Keratinocyte (primary cell): ENCODE measurements at regions not wholly inside any gene's neighbourhood (a gene's known extent, or its start where the extent isn't known, plus 50 kb on each side); places are given as distances from the start of the nearest gene placed in this dataset.

ENCODE experiments used
- EZH2 ChIP-seq: IDR thresholded peaks from one replicate; pipeline ENCODE4 v1.6.1; 2012; ENCODE audit warnings: inconsistent platforms, mild to moderate bottlenecking, low read length, moderate library complexity
- TF ChIP-seq, protein P1 (sequence below), 3 experiments: IDR thresholded peaks in 1 of 3; conservative IDR thresholded peaks in 1 of 3; optimal IDR thresholded peaks in 1 of 3; 2 replicates in 2 of 3; 3 replicates in 1 of 3; pipeline versions ENCODE3 to v1.5.1; 2011; ENCODE audit warnings: low read length in 3 of 3, mild to moderate bottlenecking in 3 of 3, moderate library complexity in 2 of 3, control low read depth in 1 of 3, inconsistent platforms in 1 of 3; ENCODE audit not compliant: insufficient read depth in 2 of 3; ENCODE audit errors: extremely low read depth in 1 of 3

DNA sequence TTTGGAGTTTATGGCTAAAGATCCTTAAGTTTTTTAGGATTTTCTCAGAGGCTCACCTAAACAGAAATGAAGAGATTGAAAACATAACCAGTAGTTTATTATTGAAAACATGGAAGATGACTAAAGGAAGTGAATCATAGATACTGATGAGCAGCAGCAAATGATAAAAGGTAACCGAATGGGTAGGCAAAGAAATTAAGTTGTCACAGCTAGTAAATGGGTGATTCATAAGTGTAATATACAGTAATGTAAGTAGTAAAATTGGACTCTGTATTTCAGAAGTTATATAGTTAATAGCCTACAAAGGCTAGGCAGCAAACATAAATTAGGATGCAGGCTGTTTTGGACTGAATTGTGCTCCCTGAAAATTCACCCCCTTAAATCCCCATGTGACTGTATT is 59.0 kb upstream of the ADGRA3 start:
- TF ChIP-seq, protein P1, sequence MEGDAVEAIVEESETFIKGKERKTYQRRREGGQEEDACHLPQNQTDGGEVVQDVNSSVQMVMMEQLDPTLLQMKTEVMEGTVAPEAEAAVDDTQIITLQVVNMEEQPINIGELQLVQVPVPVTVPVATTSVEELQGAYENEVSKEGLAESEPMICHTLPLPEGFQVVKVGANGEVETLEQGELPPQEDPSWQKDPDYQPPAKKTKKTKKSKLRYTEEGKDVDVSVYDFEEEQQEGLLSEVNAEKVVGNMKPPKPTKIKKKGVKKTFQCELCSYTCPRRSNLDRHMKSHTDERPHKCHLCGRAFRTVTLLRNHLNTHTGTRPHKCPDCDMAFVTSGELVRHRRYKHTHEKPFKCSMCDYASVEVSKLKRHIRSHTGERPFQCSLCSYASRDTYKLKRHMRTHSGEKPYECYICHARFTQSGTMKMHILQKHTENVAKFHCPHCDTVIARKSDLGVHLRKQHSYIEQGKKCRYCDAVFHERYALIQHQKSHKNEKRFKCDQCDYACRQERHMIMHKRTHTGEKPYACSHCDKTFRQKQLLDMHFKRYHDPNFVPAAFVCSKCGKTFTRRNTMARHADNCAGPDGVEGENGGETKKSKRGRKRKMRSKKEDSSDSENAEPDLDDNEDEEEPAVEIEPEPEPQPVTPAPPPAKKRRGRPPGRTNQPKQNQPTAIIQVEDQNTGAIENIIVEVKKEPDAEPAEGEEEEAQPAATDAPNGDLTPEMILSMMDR (optimal IDR thresholded peaks at IDR 0.05 in 1 of 3, IDR thresholded peaks at IDR 0.05 in 1 of 3, conservative IDR thresholded peaks at IDR 0.05 in 1 of 3; ENCODE audit: extremely low read depth in 1 of 3, insufficient read depth in 2 of 3, low read length in 3 of 3): no peak
- TF ChIP-seq EZH2: no peak
